Sigmoid colon (tissue), 6 donors: ENCODE measurements at regions not wholly inside any gene's neighbourhood (a gene's known extent, or its start where the extent isn't known, plus 50 kb on each side); places are given as distances from the start of the nearest gene placed in this dataset.

Experiments
- DNase-seq: peaks from one replicate; pipeline ENCODE4 v3.0.0-alpha.2; 2019
- H3K27ac ChIP-seq, 4 donors: fragments of 200-600 bp; sonication (generic); one replicate each; pipeline ENCODE4 v1.5.1; 2016 to 2019; ENCODE audit warnings: mild to moderate bottlenecking in 1 of 4
- H3K27me3 ChIP-seq, 3 donors: fragments of 200-600 bp; sonication (generic); one replicate each; pipeline ENCODE4 v1.5.1; 2019; ENCODE audit warnings: mild to moderate bottlenecking in 1 of 3
- H3K36me3 ChIP-seq, 4 donors: fragments of 200-600 bp; sonication (generic); one replicate each; pipeline ENCODE4 v1.5.1; 2016 to 2019
- H3K4me1 ChIP-seq, 4 donors: fragments of 200-600 bp; sonication (generic); one replicate each; pipeline ENCODE4 v1.5.1; 2017 to 2019
- H3K4me3 ChIP-seq, 4 donors: fragments of 200-600 bp; sonication (generic); one replicate each; pipeline ENCODE4 v1.5.1; 2017 to 2019; ENCODE audit warnings: mild to moderate bottlenecking in 2 of 4, moderate library complexity in 1 of 4
- H3K9me3 ChIP-seq, 4 donors: fragments of 200-600 bp in 3 of 4; sonication (generic) in 3 of 4; one replicate each; pipeline versions ENCODE4 v1.5.1 to v1.6.1; 2013 to 2019
- CTCF ChIP-seq, 4 experiments: fragments of 450-650 bp in 3 of 4; fragments of 200-600 bp in 1 of 4; IDR thresholded peaks; one replicate each; pipeline ENCODE4 v1.5.1; 2016 to 2019; ENCODE audit warnings: antibody characterized with exemption in 4 of 4, mild to moderate bottlenecking in 3 of 4, moderate library complexity in 2 of 4
- EP300 ChIP-seq, 4 donors: sonication (generic); formaldehyde crosslinking; IDR thresholded peaks; one replicate each; pipeline ENCODE4 v1.6.1; 2017; ENCODE audit warnings: antibody characterized with exemption in 4 of 4
- POLR2A ChIP-seq, 2 donors: fragments of 450-650 bp; IDR thresholded peaks; one replicate each; pipeline ENCODE4 v1.6.1; 2016; ENCODE audit warnings: antibody characterized with exemption in 2 of 2, mild to moderate bottlenecking in 2 of 2, moderate library complexity in 2 of 2
- POLR2AphosphoS5 ChIP-seq, 4 donors: sonication (generic); formaldehyde crosslinking; IDR thresholded peaks; one replicate each; pipeline ENCODE4 v1.6.1; 2017; ENCODE audit warnings: antibody characterized with exemption in 4 of 4
- WGBS, 2 donors: extraction: QIAGEN DNeasy Blood & Tissue Kit; methylation state at CpG; one replicate each; pipeline ENCODE4 v1.1.7; 2013; 5-methylcytosine and 5-hydroxymethylcytosine counted together
- intact Hi-C: fragments of 100-400 bp; cut with DNase I; formaldehyde crosslinking; loops from one replicate; pipeline ENCODE4 v1.15.1; 2023
- donor health status: healthy with polysubstance abuse.
- donor health status: healthy.

GRCh38 chr2:83072767-83073166 is 1386.3 kb downstream of the SUCLG1 start:
- TF ChIP-seq POLR2A (IDR thresholded peaks at IDR 0.05) (no peak), EP300 (IDR thresholded peaks at IDR 0.05) (no peak), POLR2AphosphoS5 (IDR thresholded peaks at IDR 0.05) (no peak), CTCF (IDR thresholded peaks at IDR 0.05) (no peak)
- no peak overlapping the region for H3K27ac ChIP-seq

GRCh38 chr2:83071914-83072313 is 1387.2 kb downstream of the SUCLG1 start:
- no peak overlapping the region for H3K4me3 ChIP-seq
- no peak for DNase-seq
- no peaks in the 10 kb centered on the region for H3K36me3 ChIP-seq
- peaks cover 0 to 6% (median 0%) of the 10 kb centered on the region in 4 donors for H3K4me1 ChIP-seq
- H3K9me3 ChIP-seq, result no peaks in the 10 kb centered on the region
- WGBS, 2 donors, result 80 to 85% methylated on average over 1 of the region's 1 CpG
- intact Hi-C loops, result no loop called here
- H3K27ac ChIP-seq, result no peak overlapping the region
- TF ChIP-seq POLR2AphosphoS5 (IDR thresholded peaks at IDR 0.05) (no peak), POLR2A (IDR thresholded peaks at IDR 0.05) (no peak), EP300 (IDR thresholded peaks at IDR 0.05) (no peak), CTCF (IDR thresholded peaks at IDR 0.05) (no peak)
- no peaks in the 10 kb centered on the region for H3K27me3 ChIP-seq

More at GRCh38 chr2:83072767-83073166, 1386.3 kb downstream of the SUCLG1 start:
- intact Hi-C loops, result no loop called here
- Histone ChIP-seq H3K36me3 (no peaks in the 10 kb centered on the region), H3K4me3 (no peak overlapping the region), H3K4me1 (peaks cover 0 to 6% (median 0%) of the 10 kb centered on the region in 4 donors), H3K27me3 (no peaks in the 10 kb centered on the region), H3K9me3 (no peaks in the 10 kb centered on the region)
- DNase-seq, result no peak

- Histone ChIP-seq H3K27me3 (no peaks in the 10 kb centered on the region), H3K36me3 (no peaks in the 10 kb centered on the region), H3K9me3 (no peaks in the 10 kb centered on the region), H3K27ac (no peak overlapping the region), H3K4me3 (no peak overlapping the region), H3K4me1 (peaks cover 0 to 6% (median 0%) of the 10 kb centered on the region in 4 donors)
- intact Hi-C loops, result no loop called here
- WGBS, 2 donors, result 82 to 83% methylated on average over 5 of the region's 5 CpGs
- DNase-seq, result no peak
- TF ChIP-seq EP300 (IDR thresholded peaks at IDR 0.05), result no peak
- no peak for TF ChIP-seq CTCF (IDR thresholded peaks at IDR 0.05)
- TF ChIP-seq POLR2A (IDR thresholded peaks at IDR 0.05), result no peak
- no peak for TF ChIP-seq POLR2AphosphoS5 (IDR thresholded peaks at IDR 0.05)
These were observed 1387.7 kb downstream of the SUCLG1 start for GRCh38 chr2:83071352-83071751.

GRCh38 chr2:83069724-83070123 is 1389.4 kb downstream of the SUCLG1 start:
- H3K36me3 ChIP-seq, result no peaks in the 10 kb centered on the region
- no peaks in the 10 kb centered on the region for H3K27me3 ChIP-seq
- H3K9me3 ChIP-seq, result no peaks in the 10 kb centered on the region
- H3K4me1 ChIP-seq, result peaks cover 0 to 6% (median 0%) of the 10 kb centered on the region in 4 donors
- DNase-seq, result no peak
- TF ChIP-seq EP300 (IDR thresholded peaks at IDR 0.05) (no peak), POLR2A (IDR thresholded peaks at IDR 0.05) (no peak), CTCF (IDR thresholded peaks at IDR 0.05) (no peak), POLR2AphosphoS5 (IDR thresholded peaks at IDR 0.05) (no peak)
- intact Hi-C loops, result no loop called here
- no peak overlapping the region for H3K27ac ChIP-seq
- H3K4me3 ChIP-seq, result no peak overlapping the region

DNA sequence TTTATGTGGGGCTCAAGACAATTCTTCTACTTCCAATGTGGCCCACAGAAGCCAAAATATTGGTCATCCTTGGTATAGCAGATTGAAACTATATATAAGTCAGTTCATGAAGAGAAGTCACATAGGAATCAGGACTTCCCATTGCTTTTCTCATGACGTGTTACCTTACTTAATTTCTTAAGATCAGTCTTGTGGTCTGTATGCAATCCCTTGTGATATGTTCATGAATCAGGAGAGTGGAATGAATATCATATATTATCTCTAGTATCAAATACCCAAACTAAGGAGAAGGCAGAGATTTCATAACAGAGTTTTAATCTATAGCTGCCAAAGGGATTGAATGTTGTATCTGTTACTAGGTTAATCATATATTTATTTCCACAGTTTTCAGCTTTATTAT is 1390.4 kb downstream of the SUCLG1 start:
- intact Hi-C loops, result no loop called here
- whole genome bisulfite sequencing, 2 donors, result 93 to 94% methylated on average over 1 of the region's 1 CpG

More for the DNA sequence above, 1390.4 kb downstream of the SUCLG1 start:
- Histone ChIP-seq H3K4me1 (peaks cover 0 to 6% (median 0%) of the 10 kb centered on the region in 4 donors), H3K27me3 (no peaks in the 10 kb centered on the region), H3K36me3 (no peaks in the 10 kb centered on the region), H3K4me3 (no peak overlapping the region), H3K9me3 (no peaks in the 10 kb centered on the region), H3K27ac (no peak overlapping the region)
- TF ChIP-seq CTCF (IDR thresholded peaks at IDR 0.05) (no peak), EP300 (IDR thresholded peaks at IDR 0.05) (no peak), POLR2AphosphoS5 (IDR thresholded peaks at IDR 0.05) (no peak), POLR2A (IDR thresholded peaks at IDR 0.05) (no peak)
- no peak for DNase-seq
